ENCODE measurements at regions not wholly inside any gene's neighbourhood (a gene's known extent, or its start where the extent isn't known, plus 50 kb on each side); places are given as distances from the start of the nearest gene placed in this dataset.

- intact Hi-C loops (cut with DNase I; ENCODE audit: low total_unique reads) (no loop called here), in situ Hi-C loops (cut with MboI; ENCODE audit: low sequenced_read_pairs in 4 of 4) (no loop called here)
- ATAC-seq (no peak), DNase-seq (no peak)
- no peak overlapping the region for H3K4me3 ChIP-seq
- no peaks in the 10 kb centered on the region for H3K4me1 ChIP-seq
- H3K9me3 ChIP-seq, result no peaks in the 10 kb centered on the region
- no peaks in the 10 kb centered on the region for H3K27me3 ChIP-seq
- no peak for TF ChIP-seq POLR2A (IDR thresholded peaks at IDR 0.05)
- no peak for TF ChIP-seq CTCF (IDR thresholded peaks at IDR 0.05 in 4 of 5, conservative IDR thresholded peaks at IDR 0.05 in 1 of 5)
- H3K27ac ChIP-seq, result no peak overlapping the region
- H3K36me3 ChIP-seq, result no peaks in the 10 kb centered on the region
These were observed 356.4 kb upstream of the VWC2 start for GRCh38 chr7:49417034-49417433.

GRCh38 chr7:49418963-49419362 is 354.5 kb upstream of the VWC2 start:
- no peaks in the 10 kb centered on the region for H3K27me3 ChIP-seq
- H3K4me3 ChIP-seq, result no peak overlapping the region
- H3K36me3 ChIP-seq, result no peaks in the 10 kb centered on the region
- in situ Hi-C loops (cut with MboI; ENCODE audit: low sequenced_read_pairs in 4 of 4), result no loop called here
- intact Hi-C loops (cut with DNase I; ENCODE audit: low total_unique reads), result no loop called here
- H3K4me1 ChIP-seq, result no peaks in the 10 kb centered on the region
- DNase-seq, result no peak
- no peaks in the 10 kb centered on the region for H3K9me3 ChIP-seq
- no peak overlapping the region for H3K27ac ChIP-seq
- no peak for ATAC-seq
- no peak for TF ChIP-seq CTCF (IDR thresholded peaks at IDR 0.05 in 4 of 5, conservative IDR thresholded peaks at IDR 0.05 in 1 of 5)
- TF ChIP-seq POLR2A (IDR thresholded peaks at IDR 0.05), result no peak

- ATAC-seq (no peak), DNase-seq (no peak)
- no peak for TF ChIP-seq POLR2A (IDR thresholded peaks at IDR 0.05)
- TF ChIP-seq CTCF (IDR thresholded peaks at IDR 0.05 in 4 of 5, conservative IDR thresholded peaks at IDR 0.05 in 1 of 5), result no peak
- no peaks in the 10 kb centered on the region for H3K9me3 ChIP-seq
- H3K27ac ChIP-seq, result no peak overlapping the region
- H3K4me3 ChIP-seq, result no peak overlapping the region
- no peaks in the 10 kb centered on the region for H3K27me3 ChIP-seq
- H3K36me3 ChIP-seq, result no peaks in the 10 kb centered on the region
- H3K4me1 ChIP-seq, result no peaks in the 10 kb centered on the region
- in situ Hi-C loops (cut with MboI; ENCODE audit: low sequenced_read_pairs in 4 of 4) (no loop called here), intact Hi-C loops (cut with DNase I; ENCODE audit: low total_unique reads) (no loop called here)
These were observed 350.9 kb upstream of the VWC2 start for GRCh38 chr7:49422564-49422963.

- DNase-seq, result no peak
- no peaks in the 10 kb centered on the region for H3K9me3 ChIP-seq
- no peak for ATAC-seq
- no peak overlapping the region for H3K4me3 ChIP-seq
- in situ Hi-C loops (cut with MboI; ENCODE audit: low sequenced_read_pairs in 4 of 4), result no loop called here
- no peaks in the 10 kb centered on the region for H3K27me3 ChIP-seq
- intact Hi-C loops (cut with DNase I; ENCODE audit: low total_unique reads), result no loop called here
- H3K27ac ChIP-seq, result no peak overlapping the region
- no peaks in the 10 kb centered on the region for H3K4me1 ChIP-seq
- H3K36me3 ChIP-seq, result no peaks in the 10 kb centered on the region
- TF ChIP-seq CTCF (IDR thresholded peaks at IDR 0.05 in 4 of 5, conservative IDR thresholded peaks at IDR 0.05 in 1 of 5), result no peak
- no peak for TF ChIP-seq POLR2A (IDR thresholded peaks at IDR 0.05)
These were observed 349.3 kb upstream of the VWC2 start for GRCh38 chr7:49424109-49424508.

- no peak for TF ChIP-seq CTCF (IDR thresholded peaks at IDR 0.05 in 4 of 5, conservative IDR thresholded peaks at IDR 0.05 in 1 of 5)
- no peak for TF ChIP-seq POLR2A (IDR thresholded peaks at IDR 0.05)
- no peaks in the 10 kb centered on the region for H3K36me3 ChIP-seq
- intact Hi-C loops (cut with DNase I; ENCODE audit: low total_unique reads), result no loop called here
- in situ Hi-C loops (cut with MboI; ENCODE audit: low sequenced_read_pairs in 4 of 4), result no loop called here
- no peak overlapping the region for H3K27ac ChIP-seq
- DNase-seq (no peak), ATAC-seq (no peak)
- no peaks in the 10 kb centered on the region for H3K27me3 ChIP-seq
- no peaks in the 10 kb centered on the region for H3K9me3 ChIP-seq
- no peaks in the 10 kb centered on the region for H3K4me1 ChIP-seq
- no peak overlapping the region for H3K4me3 ChIP-seq
These were observed 348.1 kb upstream of the VWC2 start for GRCh38 chr7:49425277-49425818.
